Kidney (tissue), 13 donors: ENCODE measurements at regions not wholly inside any gene's neighbourhood (a gene's known extent, or its start where the extent isn't known, plus 50 kb on each side); places are given as distances from the start of the nearest gene placed in this dataset.
A peak's percentile ranks its signal among the peaks of the same experiment; 100 is the strongest.

Experiments
- DNase-seq, 5 donors: peaks; one replicate each; pipeline ENCODE4 v3.0.0-alpha.2; 2013 to 2020
- FAIRE-seq: peaks from 2 replicates; lab custom pipeline; 2012; peaks lifted over from hg19 to GRCh38; lab: Jason Lieb, UNC
- H3K27ac ChIP-seq, 2 donors: one replicate each; pipeline ENCODE4 v1.7.0; 2013; ENCODE audit warnings: low read depth in 2 of 2, low read length in 2 of 2, inconsistent platforms in 1 of 2
- H3K27me3 ChIP-seq: one replicate; pipeline ENCODE4 v1.7.1; 2013; ENCODE audit warnings: low read length, inconsistent platforms; ENCODE audit not compliant: control insufficient read depth, insufficient read depth
- H3K36me3 ChIP-seq, 3 donors: one replicate each; pipeline versions ENCODE4 v1.7.0 to v1.7.1; 2013; ENCODE audit warnings: low read length in 3 of 3, control low read depth in 1 of 3, inconsistent platforms in 1 of 3; ENCODE audit not compliant: insufficient read depth in 3 of 3, control insufficient read depth in 2 of 3
- H3K4me1 ChIP-seq, 3 donors: one replicate each; pipeline versions ENCODE4 v1.7.0 to v1.7.1; 2013; ENCODE audit warnings: low read length in 3 of 3, inconsistent platforms in 1 of 3, low read depth in 1 of 3; ENCODE audit not compliant: control insufficient read depth in 2 of 3, insufficient read depth in 2 of 3
- H3K4me3 ChIP-seq, 3 donors: one replicate each; pipeline versions ENCODE4 v1.7.0 to v1.8.1; 2013; ENCODE audit warnings: low read length in 3 of 3, control low read depth in 1 of 3, inconsistent platforms in 1 of 3
- H3K9ac ChIP-seq, 3 donors: one replicate each; pipeline versions ENCODE4 v1.7.0 to v1.7.1; 2013; ENCODE audit warnings: low read length in 3 of 3, control low read depth in 1 of 3, inconsistent platforms in 1 of 3
- H3K9me3 ChIP-seq, 3 donors: one replicate each; pipeline versions ENCODE4 v1.7.0 to v1.7.1; 2013; ENCODE audit warnings: low read length in 3 of 3, control low read depth in 1 of 3, inconsistent platforms in 1 of 3; ENCODE audit not compliant: control insufficient read depth in 2 of 3, insufficient read depth in 1 of 3
- CTCF ChIP-seq: IDR thresholded peaks from 3 replicates; pipeline ENCODE4 v1.5.1; 2012; ENCODE audit warnings: mild to moderate bottlenecking, moderate library complexity, borderline replicate concordance; ENCODE audit not compliant: insufficient read depth; ENCODE audit errors: extremely low read depth
- intact Hi-C: fragments of 100-400 bp; cut with DNase I; formaldehyde crosslinking; loops from one replicate; pipeline ENCODE4 v1.11.1; 2022
- donor health status: control.
- donor health status: control.
- donor health status: control.
- donor health status: control.
- donor health status: control.
- donor health status: DM: yes; HTN: yes; CAD: no.
- donor health status: Normal renal cell carcinoma (clear cell type).

- Histone ChIP-seq H3K36me3 (no peaks in the 10 kb centered on the region), H3K27ac (no peak overlapping the region), H3K4me1 (no peaks in the 10 kb centered on the region), H3K27me3 (no peaks in the 10 kb centered on the region), H3K9ac (no peak overlapping the region), H3K9me3 (no peaks in the 10 kb centered on the region), H3K4me3 (no peak overlapping the region)
- no peak for TF ChIP-seq CTCF
- no peak for FAIRE-seq
- intact Hi-C loops, result no loop called here
- no peak for DNase-seq
These were observed 180.8 kb downstream of the MBD2 start for GRCh38 chr18:54043484-54044251.

DNA sequence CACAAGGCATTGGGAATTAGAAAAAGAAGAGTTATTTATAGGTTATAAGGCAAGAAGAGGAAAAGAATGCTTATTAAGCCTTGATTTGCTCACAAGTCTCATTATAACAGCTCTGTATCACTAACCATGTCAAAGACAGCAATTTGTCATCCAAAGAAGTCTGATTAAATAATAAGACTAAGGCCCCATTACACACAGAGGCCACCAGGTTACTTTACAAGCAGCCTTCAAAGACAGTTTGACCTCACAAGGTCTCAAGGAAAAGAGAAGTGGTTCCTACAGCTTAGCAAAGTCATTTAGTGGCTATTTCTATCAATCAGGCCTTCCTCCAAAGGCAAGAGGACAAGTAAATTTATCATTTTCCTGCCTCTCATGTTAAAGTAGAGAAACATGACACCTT is 188.5 kb downstream of the MBD2 start:
- FAIRE-seq, result no peak
- no peak overlapping the region for H3K4me3 ChIP-seq
- H3K36me3 ChIP-seq, result no peaks in the 10 kb centered on the region
- H3K4me1 ChIP-seq, result no peaks in the 10 kb centered on the region
- H3K27me3 ChIP-seq, result no peaks in the 10 kb centered on the region
- peak in 2 of 5 donors; percentile 42 to 62 for DNase-seq
- TF ChIP-seq CTCF, result no peak
- H3K9ac ChIP-seq, result no peak overlapping the region
- H3K9me3 ChIP-seq, result no peaks in the 10 kb centered on the region
- intact Hi-C loops, result no loop called here
- no peak overlapping the region for H3K27ac ChIP-seq

GRCh38 chr18:54033052-54033451 is 191.4 kb downstream of the MBD2 start:
- H3K4me1 ChIP-seq, result no peaks in the 10 kb centered on the region
- no peak overlapping the region for H3K27ac ChIP-seq
- no peak for FAIRE-seq
- H3K9me3 ChIP-seq, result no peaks in the 10 kb centered on the region
- H3K9ac ChIP-seq, result no peak overlapping the region
- intact Hi-C loops, result no loop called here
- no peaks in the 10 kb centered on the region for H3K36me3 ChIP-seq
- DNase-seq, result peak in 1 of 5 donors; percentile 12
- TF ChIP-seq CTCF, result no peak
- H3K4me3 ChIP-seq, result no peak overlapping the region
- H3K27me3 ChIP-seq, result no peaks in the 10 kb centered on the region
